Stimulated activated CD4-positive, alpha-beta T cell treated with anti-CD3 and anti-CD28 coated beads, Interleukin-1b, Interleukin-23, amount 100 ng/mL, for 1 hour (primary cell): ENCODE measurements at regions not wholly inside any gene's neighbourhood (a gene's known extent, or its start where the extent isn't known, plus 50 kb on each side); places are given as distances from the start of the nearest gene placed in this dataset.

Experiments used
- DNase-seq, 2 donors: peaks; one replicate each; pipeline ENCODE4 v3.0.0-alpha.2; 2020; ENCODE audit warnings: low read depth in 2 of 2

DNA sequence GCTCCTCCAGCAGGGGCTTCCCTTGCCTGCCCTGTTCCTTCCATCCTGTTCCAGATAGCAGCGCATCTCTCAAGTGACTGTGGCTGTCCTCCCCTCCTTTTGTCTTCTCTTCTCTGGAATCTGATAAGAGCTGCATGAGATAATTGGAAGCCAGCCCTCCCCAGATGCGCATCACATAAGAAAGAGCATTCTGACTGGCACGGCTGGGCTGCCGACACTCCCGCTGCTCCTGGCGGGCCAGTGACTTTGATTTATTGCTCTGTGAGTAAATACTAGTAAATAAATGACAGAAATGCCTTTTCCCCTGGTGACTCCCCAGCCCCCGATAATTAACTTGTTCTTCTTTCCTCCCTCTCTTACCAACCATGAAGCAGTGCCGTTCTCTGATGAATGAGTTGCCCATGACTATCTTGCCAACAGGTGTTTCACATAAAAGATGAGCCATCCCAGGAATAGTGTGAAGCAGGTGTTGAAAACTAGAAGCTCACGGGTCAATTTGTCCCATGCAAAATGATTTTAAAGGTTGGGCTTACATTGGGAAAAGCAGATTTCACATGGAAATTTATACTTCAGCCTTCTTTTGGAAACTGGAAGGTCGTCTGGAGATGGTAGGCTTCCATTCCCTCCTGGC is 212.3 kb downstream of the ERCC6L2 start:
- no peak for DNase-seq

DNA sequence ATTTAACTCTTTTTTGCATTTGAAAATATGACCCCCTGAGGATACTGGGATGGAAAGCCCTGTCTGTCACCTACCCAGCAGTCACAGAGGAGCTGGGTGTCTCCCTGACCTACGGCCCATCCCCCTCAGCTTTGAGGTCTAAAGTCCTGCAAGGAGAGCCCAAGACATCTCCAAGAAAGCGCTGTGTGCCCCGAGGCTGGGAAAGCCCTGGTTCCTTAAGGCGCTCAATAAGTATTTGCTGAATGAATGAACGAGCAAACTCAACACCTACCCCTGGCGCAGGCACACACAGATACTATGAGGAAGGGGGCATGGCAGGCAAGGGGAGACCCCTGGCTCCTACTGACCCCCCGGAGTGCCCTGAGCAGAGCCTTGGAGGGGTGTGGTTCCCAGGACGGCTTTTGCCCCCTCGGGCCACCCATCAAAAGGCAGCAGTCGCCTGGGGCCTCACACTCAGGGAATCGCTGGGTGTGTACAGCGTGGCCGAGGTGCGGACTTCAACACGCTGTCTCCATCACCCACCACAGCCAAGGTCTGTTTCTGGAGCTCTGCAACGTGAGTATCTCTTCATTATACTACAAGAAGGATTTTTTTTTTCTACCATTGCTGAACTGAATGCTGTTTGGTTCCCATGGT is 211.6 kb downstream of the ERCC6L2 start:
- DNase-seq, result no peak

DNA sequence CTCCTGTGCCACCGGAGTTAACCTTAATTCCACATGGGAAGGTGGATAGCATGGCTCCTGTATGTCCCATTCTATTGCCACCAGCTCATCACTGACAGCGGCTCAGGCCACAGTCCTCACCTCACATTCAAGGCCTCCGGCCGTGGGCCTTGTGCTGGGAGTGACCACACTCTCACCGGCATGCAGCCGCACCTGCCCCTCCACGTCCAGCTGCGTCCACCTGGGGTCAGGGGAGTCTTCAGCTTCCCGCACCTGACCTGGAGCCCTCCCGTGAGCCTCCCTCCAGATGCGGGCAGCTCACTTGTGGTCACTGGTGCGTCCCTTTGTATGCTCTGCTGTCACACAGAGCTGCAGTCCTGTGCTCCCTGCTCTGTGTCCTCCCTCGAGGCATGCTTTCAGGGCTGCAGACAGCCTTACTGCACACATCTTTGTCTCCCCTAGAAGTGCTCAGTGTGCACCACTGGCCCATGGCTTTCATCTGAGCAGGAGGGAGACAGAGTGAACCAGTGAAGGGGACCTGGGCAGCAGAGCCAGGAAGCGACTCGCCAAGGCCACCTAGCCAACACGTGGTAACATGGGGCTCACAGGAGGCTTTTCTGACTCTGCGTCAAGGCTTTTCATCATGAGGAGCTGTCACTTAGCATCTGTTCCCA is 210.1 kb downstream of the ERCC6L2 start:
- DNase-seq, result no peak

GRCh38 chr9:96084331-96084734 is 208.8 kb downstream of the ERCC6L2 start:
- no peak for DNase-seq

DNA sequence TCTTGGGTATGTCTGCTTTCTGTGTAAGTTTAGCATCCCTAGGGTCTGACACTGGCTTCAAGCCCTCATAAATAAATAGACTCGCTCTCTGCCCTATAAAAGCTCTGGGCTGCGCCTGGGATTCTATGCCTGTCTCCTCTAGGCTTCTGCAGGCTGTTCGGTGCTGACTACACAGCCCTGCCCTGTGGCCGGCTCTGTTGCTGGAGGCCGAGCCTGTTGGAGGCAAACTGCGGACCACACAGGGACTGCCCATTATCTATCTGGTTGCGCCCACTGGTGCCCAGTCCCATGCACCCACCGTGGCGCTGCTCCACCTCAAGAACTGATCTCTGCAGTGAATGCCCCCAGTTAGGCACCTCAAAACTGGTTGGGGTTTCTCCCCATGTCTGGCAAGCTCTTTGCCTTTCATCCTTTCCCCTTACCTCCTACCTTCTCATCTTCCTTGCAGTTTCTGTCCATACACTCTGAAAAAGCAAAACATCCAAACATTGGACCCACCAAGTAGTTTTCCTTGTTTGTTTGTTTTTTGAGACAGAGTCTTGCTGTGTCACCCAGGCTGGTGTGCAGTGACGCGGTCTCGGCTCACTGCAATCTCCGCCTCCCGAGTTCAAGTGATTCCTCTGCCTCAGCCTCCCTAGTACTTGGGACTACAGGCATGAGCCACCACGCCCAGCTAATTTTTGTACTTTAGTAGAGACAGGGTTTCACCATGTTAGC is 207.2 kb downstream of the ERCC6L2 start:
- no peak for DNase-seq

DNA sequence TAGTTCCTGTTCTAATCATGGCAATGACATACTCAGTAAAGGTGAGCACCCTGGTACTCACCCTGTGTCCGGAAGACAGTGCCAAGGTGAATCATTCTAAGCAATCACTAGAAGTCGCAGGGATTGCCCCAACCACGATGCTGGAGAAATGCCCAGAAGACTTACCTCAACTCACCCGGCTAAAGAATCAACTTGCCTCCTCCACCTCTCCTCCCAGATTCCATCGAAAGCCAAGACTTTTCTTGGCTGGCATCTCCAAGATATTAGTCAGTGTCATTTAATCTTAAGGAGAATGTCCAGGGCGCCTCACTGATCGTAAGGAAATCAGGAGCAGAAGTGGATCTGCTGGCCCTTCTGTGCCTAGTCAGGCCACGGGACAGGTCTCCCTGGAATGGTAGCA is 204.9 kb downstream of the ERCC6L2 start:
- no peak for DNase-seq

DNA sequence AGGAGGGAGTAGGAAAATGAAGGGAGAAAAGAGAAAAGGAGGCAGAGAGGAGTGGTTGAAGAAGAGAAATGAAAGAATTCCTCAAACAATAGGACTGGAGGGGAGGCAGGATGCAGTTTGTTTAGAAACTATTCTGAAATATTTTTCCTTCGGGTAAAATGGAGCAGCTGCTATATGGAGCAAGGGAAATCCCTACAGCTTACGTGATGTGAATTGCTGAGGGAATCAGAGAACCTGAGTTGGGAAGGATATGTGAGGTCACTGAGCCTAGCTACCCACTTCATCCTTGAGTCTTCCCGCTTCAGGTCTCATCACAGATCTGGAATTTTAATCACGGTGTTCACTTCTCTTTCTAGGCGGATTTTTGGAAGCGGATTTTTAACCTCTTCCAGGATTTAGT is 204.3 kb downstream of the ERCC6L2 start:
- no peak for DNase-seq

DNA sequence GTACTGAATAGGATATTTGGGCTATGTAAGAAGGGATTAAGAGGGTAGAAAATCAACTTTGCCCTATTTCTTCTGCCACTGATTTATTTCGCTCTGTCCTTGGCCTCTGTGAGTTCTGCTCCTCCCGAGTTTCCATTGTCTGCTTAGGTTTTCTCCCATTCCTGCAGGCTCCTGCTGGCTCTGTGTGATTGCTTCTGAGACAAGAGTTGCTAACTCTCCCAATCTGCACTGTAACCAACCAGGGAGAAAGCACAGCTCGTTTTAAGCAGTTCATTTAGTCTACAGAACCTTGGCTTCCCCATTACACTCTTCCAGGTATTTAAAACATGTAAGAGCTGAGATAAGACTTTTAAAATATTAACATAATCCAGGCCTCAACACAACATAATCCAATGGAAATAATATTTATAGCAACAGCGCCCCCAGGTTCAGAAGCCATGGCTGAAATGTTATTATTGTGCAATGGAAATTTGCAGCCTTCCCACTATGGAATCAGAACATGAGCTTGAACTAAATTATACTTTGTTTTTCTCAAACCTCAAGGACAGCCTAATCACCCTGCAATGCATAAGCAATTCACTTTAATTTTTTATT is 203.5 kb downstream of the ERCC6L2 start:
- no peak for DNase-seq

DNA sequence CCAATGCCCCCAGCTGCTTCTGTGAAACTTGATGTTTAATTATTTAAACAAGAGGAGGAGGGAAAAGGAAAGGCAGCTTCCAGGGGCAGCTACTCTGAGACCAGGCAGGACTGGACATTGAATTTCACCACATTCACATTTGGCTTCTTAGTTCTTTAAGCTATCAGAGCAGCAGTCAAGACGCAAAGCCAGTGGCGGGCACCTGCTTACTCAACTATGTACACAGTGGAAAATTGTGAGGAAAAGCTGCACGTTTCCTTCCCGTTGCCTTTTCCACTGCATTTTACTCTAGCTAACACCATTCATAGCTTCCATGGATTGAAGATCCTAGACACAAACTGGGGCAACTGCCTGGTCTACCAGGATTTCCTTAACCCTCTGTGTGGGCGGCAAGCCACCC is 200.3 kb downstream of the ERCC6L2 start:
- no peak for DNase-seq

DNA sequence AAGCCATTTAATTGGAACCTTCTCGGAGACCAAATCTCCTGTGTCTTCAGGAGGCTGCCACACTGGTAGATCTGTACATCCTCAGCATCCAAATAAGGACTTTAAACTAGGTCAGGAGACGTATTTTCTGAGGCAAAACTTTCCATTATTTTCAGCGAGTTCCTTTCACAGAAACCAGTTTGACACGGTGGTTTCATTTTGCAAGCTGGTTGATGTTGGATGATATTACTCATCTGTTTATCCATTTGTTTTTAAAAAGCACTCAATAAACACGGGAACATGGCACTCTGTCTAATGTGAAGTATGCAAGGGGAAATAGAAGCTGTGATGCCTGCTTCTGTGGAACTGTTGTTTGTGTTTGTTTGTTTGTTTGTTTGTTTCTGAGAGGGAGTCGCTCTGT is 199.6 kb downstream of the ERCC6L2 start:
- no peak for DNase-seq

DNA sequence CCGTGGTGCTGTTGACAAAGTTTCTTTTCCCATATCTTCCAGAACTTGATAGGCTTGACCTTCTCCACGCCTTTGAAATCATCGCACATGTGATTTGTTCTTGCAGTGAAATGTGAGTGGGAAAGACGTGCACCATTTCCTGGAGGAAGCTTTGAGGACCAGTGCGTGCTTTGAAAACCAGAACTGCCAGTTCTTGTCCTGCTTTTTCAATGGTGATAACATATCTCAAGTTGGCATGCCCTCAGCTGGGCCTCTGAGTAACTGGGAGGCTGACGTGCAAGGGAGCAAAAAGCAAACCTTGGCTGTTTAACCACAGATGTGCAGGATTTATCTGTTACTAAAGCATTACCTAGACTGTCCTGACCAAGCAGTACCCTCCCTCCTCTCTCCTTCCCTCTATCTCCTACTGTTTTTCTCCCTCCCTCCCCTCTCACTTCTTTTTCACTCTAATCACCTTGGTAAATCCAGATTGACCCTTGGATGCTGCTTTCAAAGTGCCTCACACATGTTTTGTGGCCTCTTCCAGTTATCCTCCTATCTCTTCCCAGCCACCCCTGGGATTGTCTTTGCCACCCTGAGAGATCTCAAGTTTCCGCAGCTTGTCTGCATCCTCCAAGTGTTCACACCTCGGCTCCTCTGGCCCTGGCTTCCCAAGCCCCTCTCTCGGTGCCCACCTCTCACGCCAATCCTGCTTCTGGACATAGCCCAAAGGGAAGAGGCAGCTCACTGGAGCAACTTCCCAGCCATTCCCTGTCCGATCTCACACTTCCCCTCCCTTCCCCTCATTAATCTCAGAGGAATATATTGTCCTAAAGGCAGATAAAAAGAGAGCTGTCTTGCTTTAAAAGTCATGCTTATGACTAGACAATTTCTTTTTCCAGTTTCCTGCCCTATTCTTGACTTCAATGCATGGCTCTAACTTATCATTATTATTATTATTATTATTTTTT is 198.3 kb downstream of the ERCC6L2 start:
- no peak for DNase-seq

DNA sequence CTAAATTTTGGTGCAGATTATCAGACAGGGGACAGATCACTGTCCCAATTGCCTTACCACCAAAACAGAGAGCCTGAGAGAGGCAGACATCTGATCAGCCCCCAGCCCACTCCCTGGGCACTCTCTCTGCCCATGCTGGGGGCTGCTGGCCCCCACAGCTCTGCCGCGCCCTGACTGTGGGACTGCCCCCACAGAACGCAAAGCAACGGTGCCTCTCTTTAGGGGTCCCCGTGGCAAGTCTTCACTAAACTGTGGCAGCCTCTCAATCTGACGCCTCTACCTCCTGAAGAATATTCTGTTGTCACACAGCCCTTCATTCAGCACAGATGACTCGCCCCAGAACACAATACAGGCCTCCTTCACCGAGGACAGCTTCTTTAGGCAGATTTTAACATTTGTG is 197.4 kb downstream of the ERCC6L2 start:
- DNase-seq, result no peak

DNA sequence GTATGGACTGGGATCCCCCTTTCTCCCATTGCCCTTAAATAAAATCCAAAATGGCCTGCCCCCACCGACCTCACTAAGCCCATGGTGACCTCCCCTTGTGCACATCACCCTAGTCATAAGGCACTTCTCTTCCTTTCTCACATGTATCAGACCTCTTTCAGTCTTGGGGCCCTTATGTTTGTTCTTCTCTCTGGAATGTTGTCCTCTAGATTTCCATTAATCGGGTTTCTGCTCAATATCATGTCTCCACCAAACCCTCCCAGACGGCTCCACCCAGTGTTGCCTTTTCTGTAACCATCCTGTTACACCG is 196.3 kb downstream of the ERCC6L2 start:
- no peak for DNase-seq

GRCh38 chr9:96071076-96071814 is 195.8 kb downstream of the ERCC6L2 start:
- DNase-seq, result no peak

GRCh38 chr9:96069629-96070220 is 194.2 kb downstream of the ERCC6L2 start:
- no peak for DNase-seq

DNA sequence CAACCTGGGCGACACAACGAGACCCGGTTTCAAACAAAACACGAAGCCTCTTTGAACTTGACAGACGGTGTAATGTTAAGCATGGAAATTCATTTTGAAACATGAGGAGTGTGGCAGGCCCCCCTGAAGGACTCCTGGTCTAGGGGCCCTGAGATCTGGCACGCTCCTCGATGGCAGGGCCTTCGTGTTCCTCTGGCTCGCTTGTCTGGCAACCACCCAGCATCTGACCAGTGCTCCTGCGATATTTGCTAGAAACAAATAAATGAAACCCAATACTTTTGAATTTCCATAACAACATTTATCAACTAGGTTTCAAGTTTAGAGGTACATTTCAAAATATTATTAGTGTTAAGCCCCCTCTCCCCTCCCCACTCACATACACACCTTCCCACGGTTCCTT is 193.0 kb downstream of the ERCC6L2 start:
- no peak for DNase-seq

DNA sequence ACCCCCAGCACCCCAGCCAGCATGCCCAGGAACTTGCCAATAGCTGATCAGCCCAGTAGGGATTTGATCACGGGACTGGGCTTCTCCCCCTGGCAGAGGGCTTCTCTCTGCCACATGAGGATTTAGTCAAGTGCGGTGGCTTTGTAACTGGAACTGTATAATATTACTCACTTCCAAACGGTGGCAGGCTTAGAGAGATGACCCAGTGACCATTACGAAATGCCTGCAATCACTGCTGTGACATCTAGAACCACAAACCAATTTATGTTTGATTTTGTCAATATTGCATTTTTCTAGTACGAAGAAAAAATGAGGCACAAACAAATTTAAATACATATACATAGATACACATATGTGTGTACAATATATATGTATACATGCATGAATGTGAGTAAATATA is 192.1 kb downstream of the ERCC6L2 start:
- no peak for DNase-seq

DNA sequence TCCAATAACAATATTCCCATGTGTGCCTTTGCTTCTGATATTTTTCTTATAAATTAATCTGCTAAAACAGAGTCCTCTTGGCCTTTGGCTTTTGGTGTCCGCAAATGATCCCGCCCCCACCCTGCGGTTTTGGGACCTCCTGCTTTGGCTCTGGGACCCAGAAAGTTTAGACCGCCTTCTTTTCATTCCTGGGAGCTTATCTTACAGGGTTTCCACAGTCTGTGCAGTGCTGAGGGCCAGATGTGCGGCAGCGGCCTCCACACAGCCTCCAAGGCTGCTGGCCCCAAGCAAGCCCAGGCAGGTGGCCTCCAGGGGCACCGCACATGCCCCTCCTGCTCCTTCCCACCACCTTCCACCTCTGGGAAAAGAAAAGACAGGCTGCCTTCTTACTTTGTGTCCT is 191.5 kb downstream of the ERCC6L2 start:
- no peak for DNase-seq

DNA sequence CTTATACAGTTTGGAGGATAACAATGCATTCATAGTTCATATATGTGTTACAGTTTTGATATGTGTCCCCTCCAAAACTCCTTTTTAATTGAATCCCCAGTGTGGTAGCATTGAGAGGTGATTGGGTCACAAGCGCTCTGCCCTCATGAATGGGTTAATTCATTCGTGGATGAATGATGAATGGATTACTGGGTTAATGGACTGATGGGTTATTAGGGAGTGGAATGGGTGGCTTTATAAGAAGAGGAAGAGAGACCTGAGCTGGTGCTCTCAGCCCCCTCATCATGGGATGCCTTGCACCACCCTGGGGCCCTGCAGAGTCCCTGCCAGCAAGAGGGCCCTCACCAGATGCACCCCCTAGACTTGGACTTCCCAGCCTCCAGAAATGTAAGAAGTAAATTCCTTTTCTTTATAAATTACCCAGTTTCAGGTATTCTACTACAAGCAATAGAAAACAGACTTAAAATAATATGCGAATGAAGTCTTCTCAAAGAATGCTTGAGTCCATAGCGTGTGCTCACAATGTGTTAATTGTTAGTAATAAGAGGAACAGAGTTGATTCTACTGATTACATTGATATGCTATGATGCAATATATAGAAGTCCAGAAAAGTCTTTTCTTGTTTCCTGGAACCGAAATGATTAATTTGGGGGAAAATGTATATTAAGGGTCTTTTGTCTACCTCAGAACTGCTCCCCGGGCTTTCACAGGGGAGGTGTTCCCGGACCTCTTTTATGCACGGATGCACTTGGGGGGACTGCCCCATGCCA is 190.2 kb downstream of the ERCC6L2 start:
- DNase-seq, result no peak
